COLO829 (cell line): ENCODE measurements at regions not wholly inside any gene's neighbourhood (a gene's known extent, or its start where the extent isn't known, plus 50 kb on each side); places are given as distances from the start of the nearest gene placed in this dataset.
"Not testable (repeated sequence)": the region's sequence is repeated elsewhere in the genome, so short reads cannot be mapped to it uniquely, and the experiment has no call there.

Experiments
- DNase-seq: peaks from one replicate; pipeline ENCODE4 v3.0.0; 2012; ENCODE audit warnings: low spot score

DNA sequence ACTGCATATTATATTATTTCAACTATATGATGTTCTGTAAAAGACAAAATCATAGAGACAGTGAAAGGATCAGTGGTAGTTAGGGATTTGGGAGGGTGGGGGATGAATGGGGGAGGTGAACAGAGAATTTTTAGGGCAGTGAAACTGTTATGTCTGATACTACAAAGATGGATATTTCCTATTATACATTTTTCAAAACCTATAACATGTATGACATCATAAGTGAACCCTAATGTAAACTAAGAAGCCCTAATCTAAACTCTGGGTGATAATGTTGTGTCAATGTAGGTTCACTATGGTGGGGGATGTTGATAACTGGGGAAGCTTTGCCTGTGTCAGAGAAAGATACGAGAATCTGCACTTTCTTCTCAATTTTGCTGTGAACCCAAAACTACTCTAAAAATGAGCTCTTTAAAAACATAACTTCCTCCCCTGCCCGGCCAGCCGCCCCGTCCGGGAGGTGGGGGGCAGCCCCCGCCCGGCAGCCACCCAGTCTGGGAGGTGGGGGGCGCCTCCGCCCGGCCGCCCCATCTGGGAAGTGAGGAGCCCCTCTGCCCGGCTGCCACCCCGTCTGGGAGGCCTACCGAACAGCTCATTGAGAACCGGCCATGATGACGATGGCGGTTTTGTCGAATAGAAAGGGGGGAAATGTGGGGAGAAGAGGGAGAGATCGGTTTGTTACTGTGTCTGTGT lies 234.4 kb downstream of the RPIA start:
- DNase-seq, result no peak

- DNase-seq, result no peak
Observed at GRCh38 chr2:88927128-88927527, 235.7 kb downstream of the RPIA start.

DNA sequence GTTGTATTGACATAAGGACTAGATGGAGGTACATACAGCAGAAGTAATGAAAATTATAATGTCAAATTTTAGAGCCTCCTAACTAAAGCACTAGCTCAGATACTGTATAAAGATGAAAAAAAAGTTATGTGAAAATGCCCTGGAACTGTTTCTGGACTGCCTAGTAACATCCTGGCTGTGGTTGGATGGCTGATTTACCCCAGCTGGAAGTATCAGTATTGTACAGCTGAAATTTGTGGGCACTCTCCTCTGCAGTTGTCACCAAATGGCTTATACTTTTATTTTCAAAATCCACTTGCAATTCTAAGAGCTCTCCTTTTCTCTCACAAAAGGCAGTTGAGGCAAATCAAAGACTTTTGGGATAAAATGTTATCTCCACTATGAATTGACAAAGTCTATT lies 239.2 kb downstream of the RPIA start:
- DNase-seq, result no peak

GRCh38 chr2:88932686-88933085 lies 241.2 kb downstream of the RPIA start:
- DNase-seq, result no peak

GRCh38 chr2:88933091-88933490 lies 241.6 kb downstream of the RPIA start:
- no peak for DNase-seq

- DNase-seq, result no peak
Observed at GRCh38 chr2:88933980-88934379, 242.5 kb downstream of the RPIA start.

DNA sequence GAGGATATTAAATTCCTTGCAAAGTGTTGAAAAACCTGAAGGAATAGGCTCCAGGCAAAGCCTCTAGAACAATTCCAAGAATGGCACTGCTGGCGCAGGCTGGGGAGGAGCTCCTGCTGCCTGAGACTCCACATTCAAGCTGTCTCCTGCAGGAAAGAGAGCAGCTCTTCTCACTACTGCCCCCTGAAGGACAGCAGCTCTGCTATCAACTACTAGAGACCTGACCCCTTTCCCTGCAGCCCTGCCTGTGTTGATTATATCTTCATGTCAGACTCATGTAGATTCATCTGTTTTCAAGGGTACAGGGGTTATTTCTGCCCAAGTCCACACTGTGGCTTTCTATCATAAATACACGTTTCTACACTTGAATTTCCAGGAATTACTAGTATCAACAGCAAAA lies 249.7 kb downstream of the RPIA start:
- DNase-seq, result not testable (repeated sequence)

DNA sequence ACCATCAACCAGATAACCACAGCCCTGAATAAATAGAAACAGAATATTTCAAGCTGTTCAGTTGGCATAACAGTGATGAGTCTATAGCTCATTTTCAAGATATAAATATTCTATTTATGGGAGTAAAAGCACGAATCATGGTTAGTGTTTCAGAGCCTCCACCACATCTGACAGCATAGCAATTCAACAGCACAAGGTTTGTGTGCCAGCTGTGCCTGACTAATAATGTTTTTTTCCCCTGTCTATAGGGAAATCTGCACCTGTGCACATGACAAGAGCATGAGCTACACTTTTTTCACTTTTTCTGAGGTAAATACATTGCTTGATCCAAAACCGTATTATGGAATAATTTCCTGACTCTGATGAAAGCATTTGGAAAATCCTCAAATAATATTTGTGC lies 251.3 kb downstream of the RPIA start:
- DNase-seq, result no peak

- DNase-seq, result no peak
Observed at GRCh38 chr2:88949336-88949735, 257.9 kb downstream of the RPIA start.

DNA sequence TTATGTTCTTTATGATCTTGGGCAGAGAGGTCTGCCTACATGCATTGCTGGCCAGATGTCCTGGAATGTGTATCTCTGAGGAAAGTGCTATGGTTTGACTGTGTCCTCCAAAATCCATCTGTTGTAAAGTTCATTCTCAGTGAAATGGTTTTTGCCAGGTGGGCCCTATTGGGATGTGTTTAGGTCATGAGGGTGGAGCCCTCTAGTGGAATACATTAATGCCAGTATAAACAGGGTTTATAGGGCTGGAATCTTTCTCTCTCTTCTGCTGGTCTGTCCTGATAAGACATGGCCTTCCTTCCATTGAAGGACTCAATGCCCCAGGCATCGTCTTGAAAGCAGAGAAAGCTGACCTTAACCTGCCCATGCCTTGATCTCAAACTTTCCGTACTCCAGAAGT lies 258.5 kb downstream of the RPIA start:
- DNase-seq, result peak; percentile 13

- no peak for DNase-seq
Observed at GRCh38 chr2:88955607-88956006, 264.1 kb downstream of the RPIA start.

- DNase-seq, result no peak
Observed at GRCh38 chr2:88959480-88960204, 268.2 kb downstream of the RPIA start.

- not testable (repeated sequence) for DNase-seq
Observed at GRCh38 chr2:88961323-88961722, 269.9 kb downstream of the RPIA start.

DNA sequence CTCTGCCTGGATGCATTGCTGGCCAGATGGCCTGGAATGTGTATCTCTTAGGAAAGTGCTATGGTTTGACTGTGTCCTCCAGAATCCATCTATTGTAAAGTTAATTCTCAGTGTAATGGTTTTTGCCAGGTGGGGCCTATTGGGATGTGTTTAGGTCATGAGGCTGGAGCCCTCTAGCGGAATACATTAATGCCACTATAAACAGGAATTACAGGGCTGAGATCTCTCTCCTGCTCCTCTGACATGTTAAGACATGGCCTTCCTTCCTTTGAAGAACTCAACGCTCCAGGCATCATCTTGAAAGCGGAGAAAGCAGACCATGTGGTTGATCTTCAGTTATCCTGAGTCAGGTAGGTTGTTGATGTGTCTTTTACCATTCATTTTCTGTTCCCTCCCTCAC lies 276.4 kb downstream of the RPIA start:
- DNase-seq, result no peak

DNA sequence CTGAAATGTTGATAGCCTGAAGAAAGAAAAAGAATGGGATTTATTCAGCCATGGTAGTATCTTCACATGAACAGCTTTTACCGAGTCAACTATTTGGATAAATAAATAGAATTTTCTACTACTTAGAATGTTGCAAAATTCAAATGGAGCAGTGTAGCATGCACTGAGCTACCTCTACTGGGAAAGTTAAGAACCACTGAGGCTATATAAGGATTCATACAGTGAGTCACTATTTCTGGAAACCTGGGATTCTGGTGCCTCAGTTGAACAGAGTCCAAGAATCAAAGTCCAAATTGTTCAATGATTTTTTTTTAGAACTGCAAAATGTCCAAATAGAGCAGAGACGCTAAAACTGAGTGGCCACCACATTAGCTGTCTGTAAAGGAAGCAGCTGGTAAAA lies 286.5 kb downstream of the RPIA start:
- DNase-seq, result not testable (repeated sequence)

- DNase-seq, result not testable (repeated sequence)
Observed at GRCh38 chr2:88978446-88978845, 287.0 kb downstream of the RPIA start.

DNA sequence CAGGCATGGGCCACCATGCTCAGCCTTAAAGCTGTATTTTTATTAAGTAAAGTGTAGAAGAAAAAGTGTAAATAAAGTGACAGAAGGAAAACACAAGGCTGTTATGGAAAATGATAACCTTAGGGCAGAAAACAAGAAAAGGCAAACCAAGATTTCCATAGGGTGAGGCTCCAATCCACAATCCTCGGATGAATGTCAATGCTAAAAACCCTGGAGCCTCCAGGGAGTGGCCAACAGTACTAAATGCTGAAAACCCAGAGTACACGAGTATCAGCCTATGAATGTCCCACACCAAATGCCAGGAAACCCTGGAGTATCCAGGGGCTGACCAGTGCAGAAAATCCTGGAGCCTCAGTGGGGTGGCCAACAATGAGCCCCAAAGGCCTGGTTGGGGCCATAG lies 292.6 kb downstream of the RPIA start:
- DNase-seq, result not testable (repeated sequence)

DNA sequence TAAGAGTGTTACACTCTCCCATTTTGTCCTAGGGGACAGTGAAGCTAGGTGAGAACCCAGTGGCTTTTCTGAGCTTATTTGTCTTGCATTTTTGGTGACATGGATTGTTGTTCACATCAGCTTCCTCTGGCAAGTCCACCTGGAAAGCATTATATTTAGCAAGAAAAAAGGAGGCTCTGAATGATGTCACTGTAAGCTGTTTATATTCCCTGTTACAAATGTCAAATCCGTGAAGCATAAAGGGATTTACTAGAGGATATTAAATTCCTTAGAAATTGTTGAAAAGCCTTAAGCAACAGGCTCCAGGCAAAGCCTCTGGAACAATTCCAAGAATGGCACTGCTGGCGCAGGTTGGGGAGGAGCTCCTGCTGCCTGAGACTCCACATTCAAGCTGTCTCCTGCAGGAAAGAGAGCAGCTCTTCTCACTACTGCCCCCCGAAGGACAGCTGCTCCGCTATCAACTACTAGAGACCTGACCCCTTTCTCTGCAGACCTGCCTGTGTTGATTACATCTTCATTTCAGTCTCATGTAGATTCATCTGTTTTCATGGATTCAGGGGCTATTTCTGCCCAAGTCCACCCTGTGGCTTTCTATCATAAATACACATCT lies 295.4 kb downstream of the RPIA start:
- DNase-seq, result not testable (repeated sequence)

DNA sequence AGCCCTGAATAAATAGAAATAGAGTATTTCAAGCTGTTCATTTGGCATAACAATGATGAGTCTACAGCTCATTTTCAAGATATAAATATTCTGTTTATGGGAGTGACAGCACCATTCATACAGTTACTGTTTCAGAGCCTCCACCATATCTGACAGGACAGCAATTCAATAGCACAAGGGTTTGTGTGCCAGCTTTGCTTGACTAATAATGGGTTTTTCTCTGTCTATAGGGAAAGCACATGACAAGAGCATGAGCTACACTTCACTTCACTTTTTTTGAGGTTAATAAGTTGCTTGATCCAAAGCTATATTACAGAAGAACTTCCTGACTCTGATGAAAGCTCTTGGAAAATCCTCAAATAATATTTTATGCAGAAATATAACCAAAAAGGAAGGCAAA lies 297.1 kb downstream of the RPIA start:
- DNase-seq, result not testable (repeated sequence)

- not testable (repeated sequence) for DNase-seq
Observed at GRCh38 chr2:88992819-88993218, 301.3 kb downstream of the RPIA start.

GRCh38 chr2:88994856-88995255 lies 303.4 kb downstream of the RPIA start:
- DNase-seq, result not testable (repeated sequence)

GRCh38 chr2:88996588-88996987 lies 305.1 kb downstream of the RPIA start:
- DNase-seq, result not testable (repeated sequence)

- DNase-seq, result no peak
Observed at GRCh38 chr2:88999365-88999764, 307.9 kb downstream of the RPIA start.
